Smooth muscle cell (in vitro differentiated cells): ENCODE measurements at regions not wholly inside any gene's neighbourhood (a gene's known extent, or its start where the extent isn't known, plus 50 kb on each side); places are given as distances from the start of the nearest gene placed in this dataset.

Experiments
- DNase-seq: peaks from one replicate; lab custom pipeline; 2025; ENCODE audit not compliant: unreplicated experiment; lab: John Stamatoyannopoulos, UW
- H2AFZ ChIP-seq: fragments of 200-600 bp; sonication (generic); 2 replicates; pipeline ENCODE4 v1.6.0; 2016; ENCODE audit warnings: antibody characterized with exemption, low read depth, mild to moderate bottlenecking
- H3F3A ChIP-seq: fragments of 200-600 bp; sonication (generic); 2 replicates; pipeline ENCODE4 v1.6.0; 2017; ENCODE audit warnings: antibody characterized with exemption, low read depth
- H3K27ac ChIP-seq: fragments of 200-600 bp; sonication (generic); 2 replicates; pipeline ENCODE4 v1.5.1; 2016; ENCODE audit warnings: low read depth, mild to moderate bottlenecking
- H3K27me3 ChIP-seq: fragments of 200-600 bp; sonication (generic); 2 replicates; pipeline ENCODE4 v1.6.1; 2016; ENCODE audit warnings: low read depth, mild to moderate bottlenecking
- H3K36me3 ChIP-seq: fragments of 200-600 bp; sonication (generic); 2 replicates; pipeline ENCODE4 v1.5.1; 2016; ENCODE audit warnings: low read depth
- H3K4me1 ChIP-seq: fragments of 200-600 bp; sonication (generic); 2 replicates; pipeline ENCODE4 v1.5.1; 2016; ENCODE audit warnings: low read depth
- H3K4me2 ChIP-seq: fragments of 200-600 bp; sonication (generic); 2 replicates; pipeline ENCODE4 v1.6.0; 2016; ENCODE audit warnings: mild to moderate bottlenecking
- H3K4me3 ChIP-seq: fragments of 200-600 bp; sonication (generic); 2 replicates; pipeline ENCODE4 v1.5.1; 2016; ENCODE audit warnings: mild to moderate bottlenecking
- H3K79me2 ChIP-seq: fragments of 200-600 bp; sonication (generic); 2 replicates; pipeline ENCODE4 v1.6.0; 2016; ENCODE audit warnings: low read depth, mild to moderate bottlenecking
- H3K9ac ChIP-seq: fragments of 200-600 bp; sonication (generic); 2 replicates; pipeline ENCODE4 v1.6.0; 2016; ENCODE audit warnings: low read depth
- H3K9me3 ChIP-seq: fragments of 200-600 bp; sonication (generic); replicated peaks from 2 replicates; pipeline ENCODE4 v1.5.1; 2016; ENCODE audit warnings: low read depth
- H4K20me1 ChIP-seq: fragments of 200-600 bp; sonication (generic); 2 replicates; pipeline ENCODE4 v1.6.0; 2016; ENCODE audit warnings: low read depth
- CTCF ChIP-seq: fragments of 200-600 bp; sonication (generic); IDR thresholded peaks from 2 replicates; pipeline ENCODE4 v1.5.1; 2017; ENCODE audit warnings: borderline replicate concordance, mild to moderate bottlenecking, antibody characterized with exemption; ENCODE audit not compliant: insufficient read depth, poor library complexity, severe bottlenecking
- WGBS: methylation state at CpG from one replicate; pipeline ENCODE4 v1.1.7; 2016; ENCODE audit warnings: low lambda C conversion rate; 5-methylcytosine and 5-hydroxymethylcytosine counted together

GRCh38 chr1:58934706-58935105 lies 150.9 kb upstream of the JUN start:
- WGBS, result 95% methylated on average over 3 of the region's 3 CpGs
- peaks cover 15% of the 10 kb centered on the region for H3F3A ChIP-seq
- no peak overlapping the region for H3K27ac ChIP-seq
- H3K4me3 ChIP-seq, result no peak overlapping the region
- no peaks in the 10 kb centered on the region for H3K27me3 ChIP-seq
- no peak overlapping the region for H3K9ac ChIP-seq
- H2AFZ ChIP-seq, result no peak overlapping the region
- no peaks in the 10 kb centered on the region for H3K36me3 ChIP-seq
- H3K9me3 ChIP-seq, result no peaks in the 10 kb centered on the region
- no peak for DNase-seq
- peaks cover 2% of the 10 kb centered on the region for H3K4me1 ChIP-seq
- no peaks in the 10 kb centered on the region for H3K79me2 ChIP-seq
- H4K20me1 ChIP-seq, result no peaks in the 10 kb centered on the region
- TF ChIP-seq CTCF, result no peak
- H3K4me2 ChIP-seq, result no peak overlapping the region

- H3K27me3 ChIP-seq, result no peaks in the 10 kb centered on the region
- WGBS, result 100% methylated on average over 2 of the region's 2 CpGs
These were observed 153.1 kb upstream of the JUN start for GRCh38 chr1:58936973-58937372.

GRCh38 chr1:58939146-58939545 lies 155.3 kb upstream of the JUN start:
- 44% methylated on average over 2 of the region's 2 CpGs for WGBS
- H3K9me3 ChIP-seq, result no peaks in the 10 kb centered on the region
- H2AFZ ChIP-seq, result no peak overlapping the region
- H4K20me1 ChIP-seq, result no peaks in the 10 kb centered on the region
- no peaks in the 10 kb centered on the region for H3K27me3 ChIP-seq
- H3K36me3 ChIP-seq, result no peaks in the 10 kb centered on the region
- H3K79me2 ChIP-seq, result no peaks in the 10 kb centered on the region
- no peak overlapping the region for H3K4me3 ChIP-seq
- no peak for DNase-seq
- no peaks in the 10 kb centered on the region for H3K4me1 ChIP-seq
- H3K4me2 ChIP-seq, result no peak overlapping the region
- H3K9ac ChIP-seq, result no peak overlapping the region
- H3K27ac ChIP-seq, result no peak overlapping the region
- TF ChIP-seq CTCF, result no peak
- H3F3A ChIP-seq, result no peaks in the 10 kb centered on the region

More at GRCh38 chr1:58936973-58937372, 153.1 kb upstream of the JUN start:
- Histone ChIP-seq H4K20me1 (no peaks in the 10 kb centered on the region), H3K4me1 (no peaks in the 10 kb centered on the region), H3K4me2 (no peak overlapping the region), H3F3A (peaks cover 15% of the 10 kb centered on the region), H3K9ac (no peak overlapping the region), H3K27ac (no peak overlapping the region), H3K4me3 (no peak overlapping the region), H2AFZ (no peak overlapping the region), H3K79me2 (no peaks in the 10 kb centered on the region), H3K9me3 (no peaks in the 10 kb centered on the region), H3K36me3 (no peaks in the 10 kb centered on the region)
- no peak for DNase-seq
- TF ChIP-seq CTCF, result no peak

- H3K27me3 ChIP-seq, result no peaks in the 10 kb centered on the region
- H3K79me2 ChIP-seq, result no peaks in the 10 kb centered on the region
- no peaks in the 10 kb centered on the region for H3F3A ChIP-seq
- no peak overlapping the region for H3K27ac ChIP-seq
- no peak overlapping the region for H2AFZ ChIP-seq
- H3K4me3 ChIP-seq, result no peak overlapping the region
- no peaks in the 10 kb centered on the region for H3K9me3 ChIP-seq
- H3K36me3 ChIP-seq, result no peaks in the 10 kb centered on the region
- 76% methylated on average over 6 of the region's 6 CpGs for WGBS
- no peak overlapping the region for H3K4me2 ChIP-seq
- DNase-seq, result no peak
- no peaks in the 10 kb centered on the region for H4K20me1 ChIP-seq
- no peak overlapping the region for H3K9ac ChIP-seq
- TF ChIP-seq CTCF, result no peak
- H3K4me1 ChIP-seq, result no peaks in the 10 kb centered on the region
These were observed 156.0 kb upstream of the JUN start for GRCh38 chr1:58939666-58940370.
